Brain microvascular endothelial cell (primary cell): ENCODE measurements at regions not wholly inside any gene's neighbourhood (a gene's known extent, or its start where the extent isn't known, plus 50 kb on each side); places are given as distances from the start of the nearest gene placed in this dataset.

Source experiments
- DNase-seq: peaks from one replicate; pipeline ENCODE4 v3.0.0-alpha.2; 2020
- H3K27ac ChIP-seq: fragments of 250-450 bp; sonication (Bioruptor Pico); 2 replicates; pipeline ENCODE4 v1.5.1; 2020; ENCODE audit warnings: mild to moderate bottlenecking, moderate library complexity
- H3K27me3 ChIP-seq: fragments of 250-450 bp; sonication (Bioruptor Pico); replicated peaks from 2 replicates; pipeline ENCODE4 v1.5.1; 2020; ENCODE audit warnings: mild to moderate bottlenecking
- H3K36me3 ChIP-seq: fragments of 250-450 bp; sonication (Bioruptor Pico); replicated peaks from 2 replicates; pipeline ENCODE4 v1.5.1; 2020; ENCODE audit warnings: mild to moderate bottlenecking
- H3K4me3 ChIP-seq: 2 replicates; pipeline ENCODE4 v1.5.1; 2011; ENCODE audit warnings: low read depth, mild to moderate bottlenecking, control low read depth, low read length, moderate library complexity
- CTCF ChIP-seq: IDR thresholded peaks from 2 replicates; pipeline ENCODE4 v1.5.1; 2011; ENCODE audit warnings: low read depth, mild to moderate bottlenecking, moderate library complexity, low read length, control low read depth, inconsistent platforms; ENCODE audit errors: missing control alignments
- in situ Hi-C: cut with HindIII; loops from 2 replicates; pipeline ENCODE4 v1.10.0; 2017; ENCODE audit warnings: low sequenced_read_pairs, low pct_ligation_motif_present

GRCh38 chr13:53357582-53357981 is 329.0 kb downstream of the OLFM4 start:
- no peak overlapping the region for H3K4me3 ChIP-seq
- no peaks in the 10 kb centered on the region for H3K36me3 ChIP-seq
- no peak for TF ChIP-seq CTCF
- no peaks in the 10 kb centered on the region for H3K27me3 ChIP-seq
- DNase-seq: no peak
- in situ Hi-C loops: no loop called here
- no peak overlapping the region for H3K27ac ChIP-seq

- Histone ChIP-seq H3K27ac (no peak overlapping the region), H3K27me3 (no peaks in the 10 kb centered on the region), H3K4me3 (no peak overlapping the region), H3K36me3 (no peaks in the 10 kb centered on the region)
- in situ Hi-C loops: no loop called here
- no peak for TF ChIP-seq CTCF
- DNase-seq: no peak
These were observed 340.3 kb downstream of the OLFM4 start for GRCh38 chr13:53368948-53369347.

DNA sequence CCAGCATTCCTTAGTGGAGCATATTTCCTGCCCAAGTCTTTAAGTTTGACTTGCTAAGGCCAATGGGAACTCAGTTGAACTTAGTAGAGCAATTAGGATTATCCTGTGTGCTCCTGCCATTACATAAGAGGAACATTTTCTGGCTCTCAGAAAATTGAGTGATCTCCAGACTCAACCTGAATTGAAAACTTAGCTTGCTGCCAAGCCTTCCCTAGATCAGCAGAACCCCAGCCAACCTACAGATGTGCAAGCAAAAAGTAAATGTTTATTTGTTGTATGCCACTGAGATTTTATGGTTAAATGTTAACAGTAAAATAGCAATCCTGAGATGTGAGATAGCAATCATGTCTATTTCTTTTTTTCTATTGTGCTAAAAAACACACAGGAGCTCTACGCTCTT is 350.9 kb downstream of the OLFM4 start:
- TF ChIP-seq CTCF: no peak
- no peaks in the 10 kb centered on the region for H3K36me3 ChIP-seq
- no peak overlapping the region for H3K27ac ChIP-seq
- H3K27me3 ChIP-seq: no peaks in the 10 kb centered on the region
- no peak overlapping the region for H3K4me3 ChIP-seq
- in situ Hi-C loops: no loop called here
- DNase-seq: no peak

DNA sequence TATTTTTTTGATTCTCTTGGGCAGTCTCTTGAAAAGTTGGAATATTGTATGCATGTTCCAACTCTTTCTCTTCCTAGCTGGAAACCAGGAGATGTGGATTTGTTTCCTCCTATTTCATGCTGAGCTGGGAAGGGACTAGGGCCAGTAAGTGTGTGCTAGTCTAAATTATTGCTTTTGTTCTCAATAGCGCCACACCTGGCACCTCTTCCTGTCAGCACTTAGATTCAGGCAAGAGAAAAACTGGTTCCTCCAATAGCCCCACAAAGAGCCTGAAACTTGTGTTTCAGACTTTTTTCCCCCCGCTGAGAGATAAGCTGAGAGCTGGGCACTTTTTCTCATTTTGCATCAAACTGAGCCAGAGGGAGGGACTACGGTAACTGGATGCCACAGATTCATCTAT is 353.4 kb downstream of the OLFM4 start:
- no peaks in the 10 kb centered on the region for H3K27me3 ChIP-seq
- in situ Hi-C loops: no loop called here
- no peak overlapping the region for H3K27ac ChIP-seq
- DNase-seq: no peak
- no peak overlapping the region for H3K4me3 ChIP-seq
- TF ChIP-seq CTCF: no peak
- no peaks in the 10 kb centered on the region for H3K36me3 ChIP-seq

- no peaks in the 10 kb centered on the region for H3K27me3 ChIP-seq
- no peak overlapping the region for H3K27ac ChIP-seq
- H3K36me3 ChIP-seq: no peaks in the 10 kb centered on the region
- in situ Hi-C loops: no loop called here
- TF ChIP-seq CTCF: no peak
- DNase-seq: no peak
- H3K4me3 ChIP-seq: no peak overlapping the region
These were observed 369.4 kb downstream of the OLFM4 start for GRCh38 chr13:53398051-53398450.

DNA sequence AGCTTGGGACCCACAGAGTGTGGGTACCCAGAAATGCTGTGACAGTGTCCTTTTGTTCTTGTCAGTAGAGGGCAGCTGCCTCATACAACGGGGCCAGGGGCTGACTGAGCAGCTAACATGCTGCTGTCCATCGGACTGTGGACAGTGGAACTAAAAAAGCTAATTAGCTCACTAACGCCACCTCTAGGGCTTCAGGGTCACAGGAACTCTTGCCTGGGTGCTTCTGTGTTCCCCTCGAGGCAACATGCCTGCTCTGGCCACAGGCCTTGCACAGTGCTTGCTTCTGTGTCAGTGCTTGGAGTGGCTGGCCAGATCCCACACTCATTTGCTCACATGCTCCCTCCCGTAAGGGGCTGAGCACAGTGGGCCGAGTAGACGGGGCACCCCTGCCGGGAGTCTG is 377.0 kb downstream of the OLFM4 start:
- in situ Hi-C loops: no loop called here
- H3K36me3 ChIP-seq: no peaks in the 10 kb centered on the region
- no peaks in the 10 kb centered on the region for H3K27me3 ChIP-seq
- no peak overlapping the region for H3K4me3 ChIP-seq
- no peak for TF ChIP-seq CTCF
- H3K27ac ChIP-seq: no peak overlapping the region
- DNase-seq: no peak
